ENCODE measurements at regions not wholly inside any gene's neighbourhood (a gene's known extent, or its start where the extent isn't known, plus 50 kb on each side); places are given as distances from the start of the nearest gene placed in this dataset.
"Not testable (repeated sequence)": the region's sequence is repeated elsewhere in the genome, so short reads cannot be mapped to it uniquely, and the experiment has no call there.

DNA sequence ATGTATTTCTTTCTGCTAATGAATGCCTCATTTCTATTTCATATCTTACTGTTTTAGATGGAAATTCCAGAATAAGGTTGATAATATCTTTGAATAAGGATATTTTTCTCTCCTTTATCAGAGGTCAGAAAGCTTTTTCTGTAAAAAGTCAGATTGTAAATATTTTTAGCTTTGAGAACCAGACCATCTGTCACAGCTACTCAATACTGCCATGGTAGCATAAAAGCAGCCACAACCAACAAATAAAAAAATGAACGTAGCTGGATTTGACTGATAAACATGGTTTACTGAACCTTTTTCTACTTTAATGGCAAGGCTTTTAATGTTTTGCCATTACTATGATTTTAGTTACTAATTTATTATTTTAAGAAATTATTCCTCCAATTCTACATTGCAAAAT is 217.4 kb upstream of the COX10 start:
- Histone ChIP-seq H3K36me3 (no peaks in the 10 kb centered on the region), H3K27ac (no peak overlapping the region), H3K4me1 (no peaks in the 10 kb centered on the region), H3K27me3 (replicated peaks in 1 of 7) (no peaks in the 10 kb centered on the region), H3K9me3 (peaks cover 0 to 17% (median 8%) of the 10 kb centered on the region in 8 donors), H3K4me3 (no peak overlapping the region)
- DNase-seq, result no peak
- intact Hi-C loops (cut with DNase I; ENCODE audit: low total_unique reads), result no loop called here
- TF ChIP-seq POLR2AphosphoS5 (IDR thresholded peaks at IDR 0.05), result no peak
- TF ChIP-seq, protein P1, sequence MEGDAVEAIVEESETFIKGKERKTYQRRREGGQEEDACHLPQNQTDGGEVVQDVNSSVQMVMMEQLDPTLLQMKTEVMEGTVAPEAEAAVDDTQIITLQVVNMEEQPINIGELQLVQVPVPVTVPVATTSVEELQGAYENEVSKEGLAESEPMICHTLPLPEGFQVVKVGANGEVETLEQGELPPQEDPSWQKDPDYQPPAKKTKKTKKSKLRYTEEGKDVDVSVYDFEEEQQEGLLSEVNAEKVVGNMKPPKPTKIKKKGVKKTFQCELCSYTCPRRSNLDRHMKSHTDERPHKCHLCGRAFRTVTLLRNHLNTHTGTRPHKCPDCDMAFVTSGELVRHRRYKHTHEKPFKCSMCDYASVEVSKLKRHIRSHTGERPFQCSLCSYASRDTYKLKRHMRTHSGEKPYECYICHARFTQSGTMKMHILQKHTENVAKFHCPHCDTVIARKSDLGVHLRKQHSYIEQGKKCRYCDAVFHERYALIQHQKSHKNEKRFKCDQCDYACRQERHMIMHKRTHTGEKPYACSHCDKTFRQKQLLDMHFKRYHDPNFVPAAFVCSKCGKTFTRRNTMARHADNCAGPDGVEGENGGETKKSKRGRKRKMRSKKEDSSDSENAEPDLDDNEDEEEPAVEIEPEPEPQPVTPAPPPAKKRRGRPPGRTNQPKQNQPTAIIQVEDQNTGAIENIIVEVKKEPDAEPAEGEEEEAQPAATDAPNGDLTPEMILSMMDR (IDR thresholded peaks at IDR 0.05 in 8 of 11, conservative IDR thresholded peaks at IDR 0.05 in 3 of 11), result no peak
- 79 to 96% (median 89%) methylated on average over 1 of the region's 1 CpG for WGBS, 5 donors

DNA sequence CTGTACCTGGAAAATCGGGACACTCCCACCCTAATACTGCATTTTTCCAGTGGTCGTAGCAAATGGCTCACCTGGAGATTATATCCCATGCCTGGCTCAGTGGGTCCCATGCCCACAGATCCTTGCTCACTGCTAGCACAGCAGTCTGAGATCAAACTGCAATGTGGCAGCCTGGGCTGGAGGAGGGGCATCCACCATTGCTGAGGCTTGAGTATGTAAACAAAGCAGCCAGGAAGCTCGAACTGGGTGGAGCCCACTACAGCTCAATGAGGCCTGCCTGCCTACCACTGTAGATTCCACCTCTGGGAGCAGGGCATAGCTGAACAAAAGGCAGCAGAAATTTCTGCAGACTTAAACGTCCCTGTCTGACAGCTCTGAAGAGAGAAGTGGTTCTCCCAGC is 213.6 kb upstream of the COX10 start:
- H3K4me1 ChIP-seq; H3K27me3 ChIP-seq (replicated peaks in 1 of 7); H3K4me3 ChIP-seq; H3K27ac ChIP-seq; DNase-seq; intact Hi-C loops (cut with DNase I; ENCODE audit: low total_unique reads); H3K36me3 ChIP-seq: not testable (repeated sequence)
- peaks cover 0 to 18% (median 9%) of the 10 kb centered on the region in 8 donors for H3K9me3 ChIP-seq
- 77 to 95% (median 84%) methylated on average over 3 to 4 of the region's 4 CpGs for WGBS, 5 donors

DNA sequence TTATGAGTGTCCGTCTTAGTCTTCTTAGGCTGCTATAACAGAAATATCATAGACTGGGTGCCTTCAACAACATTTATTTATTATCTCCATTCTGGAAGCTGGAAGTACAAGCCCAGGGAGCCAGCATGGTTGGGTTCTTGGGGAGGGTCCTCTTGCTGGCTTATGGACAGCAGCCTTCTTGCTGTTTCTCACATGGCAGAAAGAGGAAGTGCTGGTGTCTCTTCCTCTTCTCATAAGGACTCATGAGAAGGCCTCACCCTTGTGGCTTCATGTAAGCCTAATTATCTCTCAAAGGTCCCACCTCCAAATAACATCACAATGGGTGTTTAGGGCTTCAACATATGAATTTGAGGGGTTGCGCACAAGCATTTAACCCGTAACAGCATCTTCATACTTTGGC is 207.0 kb upstream of the COX10 start:
- no peak for DNase-seq
- Histone ChIP-seq H3K4me1 (peaks cover 0 to 4% (median 0%) of the 10 kb centered on the region in 6 donors), H3K27ac (no peak overlapping the region), H3K9me3 (peaks cover 0 to 18% (median 4%) of the 10 kb centered on the region in 8 donors), H3K27me3 (replicated peaks in 1 of 7) (no peaks in the 10 kb centered on the region), H3K36me3 (no peaks in the 10 kb centered on the region), H3K4me3 (no peak overlapping the region)
- 91 to 100% (median 97%) methylated on average over 3 of the region's 3 CpGs for WGBS, 5 donors
- intact Hi-C loops (cut with DNase I; ENCODE audit: low total_unique reads), result no loop called here
- TF ChIP-seq POLR2AphosphoS5 (IDR thresholded peaks at IDR 0.05) (no peak), POLR2A (IDR thresholded peaks at IDR 0.05) (no peak)
- TF ChIP-seq, protein P1 (IDR thresholded peaks at IDR 0.05 in 8 of 11, conservative IDR thresholded peaks at IDR 0.05 in 3 of 11), result no peak

DNA sequence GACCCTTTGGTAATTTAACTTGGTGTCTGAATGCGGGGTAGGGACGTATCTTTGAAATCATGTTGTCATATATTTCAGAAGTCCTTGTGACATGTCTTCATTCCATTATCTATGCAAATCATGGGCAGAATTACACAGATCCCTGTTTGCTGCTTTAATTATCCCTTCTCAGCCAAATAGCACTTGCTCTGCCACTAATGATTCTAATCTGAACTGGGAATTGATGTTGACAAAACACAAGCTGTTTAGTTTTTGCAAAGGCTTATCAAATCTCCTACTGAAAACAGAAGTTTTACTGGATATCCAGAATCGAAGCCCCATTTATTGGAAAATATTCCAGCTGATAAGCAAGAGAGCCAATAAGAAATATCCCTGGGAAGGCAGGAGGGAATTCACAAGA is 205.9 kb upstream of the COX10 start:
- Histone ChIP-seq H3K36me3 (no peaks in the 10 kb centered on the region), H3K4me1 (peaks cover 0 to 4% (median 0%) of the 10 kb centered on the region in 6 donors), H3K27me3 (replicated peaks in 1 of 7) (no peaks in the 10 kb centered on the region), H3K4me3 (no peak overlapping the region), H3K9me3 (peaks cover 0 to 21% (median 2%) of the 10 kb centered on the region in 8 donors), H3K27ac (no peak overlapping the region)
- TF ChIP-seq POLR2AphosphoS5 (IDR thresholded peaks at IDR 0.05) (no peak), POLR2A (IDR thresholded peaks at IDR 0.05) (no peak)
- TF ChIP-seq, protein P1 (IDR thresholded peaks at IDR 0.05 in 8 of 11, conservative IDR thresholded peaks at IDR 0.05 in 3 of 11), result no peak
- intact Hi-C loops (cut with DNase I; ENCODE audit: low total_unique reads), result no loop called here
- 81 to 92% (median 84%) methylated on average over 3 of the region's 3 CpGs for WGBS, 5 donors
- no peak for DNase-seq

DNA sequence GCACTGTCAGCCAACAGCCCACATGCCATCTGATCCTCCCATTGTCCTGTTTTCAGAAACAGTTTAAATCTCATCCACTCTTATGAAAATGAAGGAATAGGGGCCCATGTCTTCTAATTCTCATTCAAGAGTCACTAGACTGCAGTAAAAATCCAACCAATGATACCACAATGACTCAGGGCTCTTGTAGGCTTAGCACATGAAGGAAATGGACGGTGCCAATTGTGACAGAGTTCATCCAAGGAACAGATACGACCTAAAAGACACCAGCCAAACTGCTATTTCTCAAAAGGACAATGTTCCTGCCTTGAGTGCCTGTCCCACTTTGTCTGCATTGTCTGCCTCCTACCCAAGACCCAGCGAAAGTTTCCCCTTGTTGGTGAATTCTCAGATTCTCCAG is 204.8 kb upstream of the COX10 start:
- TF ChIP-seq, protein P1 (IDR thresholded peaks at IDR 0.05 in 8 of 11, conservative IDR thresholded peaks at IDR 0.05 in 3 of 11), result no peak
- TF ChIP-seq POLR2A (IDR thresholded peaks at IDR 0.05) (no peak), POLR2AphosphoS5 (IDR thresholded peaks at IDR 0.05) (no peak)
- Histone ChIP-seq H3K4me1 (peaks cover 0 to 4% (median 0%) of the 10 kb centered on the region in 6 donors), H3K36me3 (no peaks in the 10 kb centered on the region), H3K9me3 (peaks cover 0 to 21% (median 2%) of the 10 kb centered on the region in 8 donors), H3K27me3 (replicated peaks in 1 of 7) (no peaks in the 10 kb centered on the region), H3K4me3 (no peak overlapping the region), H3K27ac (peak overlapping the region in 4 of 8 donors; percentile 23 to 51 (median 28))
- intact Hi-C loops (cut with DNase I; ENCODE audit: low total_unique reads), result no loop called here
- 40 to 46% (median 42%) methylated on average over 3 of the region's 3 CpGs for WGBS, 5 donors
- no peak for DNase-seq
